HCT116 (cell line): ENCODE measurements at regions not wholly inside any gene's neighbourhood (a gene's known extent, or its start where the extent isn't known, plus 50 kb on each side); places are given as distances from the start of the nearest gene placed in this dataset.

ENCODE experiments used
- ATAC-seq: fragments of 200-7000 bp; cut with Tn5 transposase; 2 replicates; pipeline ENCODE4 v1.9.1; 2020; ENCODE audit warnings: mild to moderate bottlenecking, moderate library complexity
- BruUV-seq: library from RNA; stranded (reverse); fragments of 400-500 nt; replicated peaks from 2 replicates; lab custom pipeline; 2021; lab: Mats Ljungman, UMichigan
- CTCF ChIA-PET: fragments of 300-600 bp; sonication (Branson Sonifier 250); formaldehyde crosslinking; loops from one replicate; lab custom pipeline; 2021; ENCODE audit warnings: antibody characterized with exemption; lab: Charles Lee
- POLR2A ChIA-PET: fragments of 300-600, 350-600 bp; sonication (Branson Sonifier 250); formaldehyde crosslinking; loops from one replicate; lab custom pipeline; 2021; ENCODE audit warnings: antibody characterized with exemption; lab: Charles Lee
- RAD21 ChIA-PET, 2 experiments: fragments of 300-600 bp; sonication (Branson Sonifier 250); formaldehyde crosslinking; loops; one replicate each; lab custom pipeline; 2023; ENCODE audit warnings: low total read pairs in 2 of 2; ENCODE audit not compliant: uncharacterized antibody in 2 of 2, unreplicated experiment in 2 of 2, low non-redundant PET in 1 of 2; lab: Charles Lee
- DNase-seq: peaks from one replicate; pipeline ENCODE4 v3.0.0-alpha.2; 2010; ENCODE audit warnings: low read depth, low spot score
- H2AFZ ChIP-seq: fragments of 200-600 bp; shearing (Covaris generic), sonication (generic); 2 replicates; pipeline ENCODE4 v1.6.1; 2017; ENCODE audit warnings: low read depth, mixed run types, mixed read lengths, antibody characterized with exemption, low read length; ENCODE audit not compliant: poor library complexity, severe bottlenecking
- H3K27ac ChIP-seq: 2 replicates; pipeline ENCODE4 v1.5.1; 2012; ENCODE audit warnings: low read depth, low read length
- H3K27me3 ChIP-seq: fragments of 200-600 bp; sonication (generic); 2 replicates; pipeline ENCODE4 v1.6.1; 2016; ENCODE audit warnings: mixed run types, low read length, mixed read lengths; ENCODE audit not compliant: insufficient read depth
- H3K36me3 ChIP-seq, 2 experiments: fragments of 200-500 bp in 1 of 2; fragments of 200-600 bp in 1 of 2; sonication (Bioruptor generic) in 1 of 2; sonication (generic) in 1 of 2; 2 replicates each; pipeline versions ENCODE4 v1.5.1 to v1.6.1; 2014 to 2016; ENCODE audit warnings: low read length in 2 of 2, inconsistent platforms in 1 of 2, mixed read lengths in 1 of 2, mixed run types in 1 of 2; ENCODE audit not compliant: insufficient read depth in 2 of 2, control insufficient read depth in 1 of 2
- H3K4me1 ChIP-seq, 2 experiments: fragments of 200-600 bp in 1 of 2; sonication (generic) in 1 of 2; 2 replicates each; pipeline versions ENCODE4 v1.5.1 to v1.6.1; 2012 to 2017; ENCODE audit warnings: low read length in 2 of 2, inconsistent platforms in 1 of 2, mild to moderate bottlenecking in 1 of 2, mixed read lengths in 1 of 2, mixed run types in 1 of 2, moderate library complexity in 1 of 2; ENCODE audit not compliant: insufficient read depth in 2 of 2, control insufficient read depth in 1 of 2
- H3K4me2 ChIP-seq: fragments of 200-600 bp; sonication (generic); 2 replicates; pipeline ENCODE4 v1.6.1; 2017; ENCODE audit warnings: mixed run types, low read length, mixed read lengths
- H3K4me3 ChIP-seq, 2 experiments: fragments of 200-600 bp in 1 of 2; sonication (generic) in 1 of 2; replicated peaks in 1 of 2; 2 replicates each; pipeline ENCODE4 v1.5.1; 2011 to 2016; ENCODE audit warnings: low read length in 2 of 2, control low read depth in 1 of 2, low read depth in 1 of 2, mild to moderate bottlenecking in 1 of 2, mixed read lengths in 1 of 2, mixed run types in 1 of 2
- H3K79me2 ChIP-seq: fragments of 200-600 bp; sonication (generic); 2 replicates; pipeline ENCODE4 v1.6.1; 2017; ENCODE audit warnings: mild to moderate bottlenecking, mixed run types, low read length, moderate library complexity, mixed read lengths; ENCODE audit not compliant: insufficient read depth
- H3K9ac ChIP-seq: fragments of 200-600 bp; sonication (generic); 2 replicates; pipeline ENCODE4 v1.6.1; 2016; ENCODE audit warnings: low read length, mixed read lengths
- H3K9me2 ChIP-seq: fragments of 200-600 bp; sonication (generic), shearing (Covaris generic); 2 replicates; pipeline ENCODE4 v1.6.1; 2017; ENCODE audit warnings: mixed run types, mild to moderate bottlenecking, moderate library complexity; ENCODE audit not compliant: insufficient read depth
- H3K9me3 ChIP-seq, 2 experiments: fragments of 200-500 bp in 1 of 2; fragments of 200-600 bp in 1 of 2; sonication (Bioruptor generic) in 1 of 2; sonication (generic) in 1 of 2; 2 replicates each; pipeline ENCODE4 v1.6.1; 2014 to 2017; ENCODE audit warnings: low read length in 2 of 2, mixed read lengths in 2 of 2, inconsistent platforms in 1 of 2, low read depth in 1 of 2, mild to moderate bottlenecking in 1 of 2, mixed run types in 1 of 2, moderate library complexity in 1 of 2; ENCODE audit not compliant: control insufficient read depth in 1 of 2, insufficient read depth in 1 of 2
- H4K20me1 ChIP-seq: fragments of 200-600 bp; sonication (generic), shearing (Covaris generic); 2 replicates; pipeline ENCODE4 v1.6.1; 2017; ENCODE audit warnings: mixed run types, mild to moderate bottlenecking, moderate library complexity; ENCODE audit not compliant: insufficient read depth
- CEBPB ChIP-seq: IDR thresholded peaks from 2 replicates; pipeline ENCODE4 v1.6.1; 2012; ENCODE audit warnings: low read depth
- EGR1 ChIP-seq: IDR thresholded peaks from 2 replicates; pipeline ENCODE4 v1.6.1; 2012; ENCODE audit warnings: low read depth
- ELF1 ChIP-seq: IDR thresholded peaks from 2 replicates; pipeline ENCODE4 v1.6.1; 2012; ENCODE audit warnings: low read depth, borderline replicate concordance
- FOSL1 ChIP-seq: IDR thresholded peaks from 2 replicates; pipeline ENCODE4 v1.6.1; 2012; ENCODE audit warnings: low read depth
- POLR2A ChIP-seq: IDR thresholded peaks from 2 replicates; pipeline ENCODE4 v1.7.0; 2011; ENCODE audit warnings: borderline replicate concordance; ENCODE audit not compliant: insufficient read depth, insufficient read length; ENCODE audit errors: extremely low read depth
- RAD21 ChIP-seq: IDR thresholded peaks from 2 replicates; pipeline ENCODE4 v1.6.1; 2012; ENCODE audit warnings: low read depth, mild to moderate bottlenecking
- SP1 ChIP-seq: IDR thresholded peaks from 2 replicates; pipeline ENCODE4 v1.6.1; 2012; ENCODE audit warnings: low read depth
- ZFX ChIP-seq: fragments of 450-650 bp; IDR thresholded peaks from 2 replicates; pipeline ENCODE4 v1.6.1; 2017
- intact Hi-C: fragments of 100-400 bp; cut with micrococcal nuclease; formaldehyde crosslinking; loops from 2 replicates; pipeline ENCODE4 v1.10.0; 2022
- TF ChIP-seq, protein P1 (sequence below): IDR thresholded peaks from 2 replicates; pipeline ENCODE4 v1.6.1; 2012; ENCODE audit warnings: low read depth
- TF ChIP-seq, protein P2 (sequence below): IDR thresholded peaks from 2 replicates; pipeline ENCODE4 v1.6.1; 2011; ENCODE audit warnings: mild to moderate bottlenecking, low read length, moderate library complexity; ENCODE audit not compliant: insufficient replicate concordance; ENCODE audit errors: extremely low read depth

DNA sequence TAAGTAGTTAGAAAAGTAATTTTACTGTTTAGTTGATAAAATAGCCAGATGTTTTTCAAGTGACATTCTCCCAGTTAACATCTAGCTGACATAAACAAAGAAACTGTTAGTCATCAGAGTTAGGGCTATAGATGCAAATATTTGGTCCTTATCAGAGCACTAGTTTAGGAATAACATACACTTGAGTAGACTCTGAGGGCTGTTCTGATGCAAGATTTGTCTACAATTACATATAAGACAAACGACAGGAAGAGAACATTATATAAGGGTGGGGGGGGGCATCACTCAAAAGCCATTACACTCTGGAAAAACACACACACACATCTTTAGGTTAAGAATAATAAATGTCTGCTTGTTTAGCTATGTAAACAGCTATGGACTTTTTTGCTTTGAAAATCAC is 554.4 kb upstream of the LRRTM1 start (continued):
- TF ChIP-seq, protein P1, sequence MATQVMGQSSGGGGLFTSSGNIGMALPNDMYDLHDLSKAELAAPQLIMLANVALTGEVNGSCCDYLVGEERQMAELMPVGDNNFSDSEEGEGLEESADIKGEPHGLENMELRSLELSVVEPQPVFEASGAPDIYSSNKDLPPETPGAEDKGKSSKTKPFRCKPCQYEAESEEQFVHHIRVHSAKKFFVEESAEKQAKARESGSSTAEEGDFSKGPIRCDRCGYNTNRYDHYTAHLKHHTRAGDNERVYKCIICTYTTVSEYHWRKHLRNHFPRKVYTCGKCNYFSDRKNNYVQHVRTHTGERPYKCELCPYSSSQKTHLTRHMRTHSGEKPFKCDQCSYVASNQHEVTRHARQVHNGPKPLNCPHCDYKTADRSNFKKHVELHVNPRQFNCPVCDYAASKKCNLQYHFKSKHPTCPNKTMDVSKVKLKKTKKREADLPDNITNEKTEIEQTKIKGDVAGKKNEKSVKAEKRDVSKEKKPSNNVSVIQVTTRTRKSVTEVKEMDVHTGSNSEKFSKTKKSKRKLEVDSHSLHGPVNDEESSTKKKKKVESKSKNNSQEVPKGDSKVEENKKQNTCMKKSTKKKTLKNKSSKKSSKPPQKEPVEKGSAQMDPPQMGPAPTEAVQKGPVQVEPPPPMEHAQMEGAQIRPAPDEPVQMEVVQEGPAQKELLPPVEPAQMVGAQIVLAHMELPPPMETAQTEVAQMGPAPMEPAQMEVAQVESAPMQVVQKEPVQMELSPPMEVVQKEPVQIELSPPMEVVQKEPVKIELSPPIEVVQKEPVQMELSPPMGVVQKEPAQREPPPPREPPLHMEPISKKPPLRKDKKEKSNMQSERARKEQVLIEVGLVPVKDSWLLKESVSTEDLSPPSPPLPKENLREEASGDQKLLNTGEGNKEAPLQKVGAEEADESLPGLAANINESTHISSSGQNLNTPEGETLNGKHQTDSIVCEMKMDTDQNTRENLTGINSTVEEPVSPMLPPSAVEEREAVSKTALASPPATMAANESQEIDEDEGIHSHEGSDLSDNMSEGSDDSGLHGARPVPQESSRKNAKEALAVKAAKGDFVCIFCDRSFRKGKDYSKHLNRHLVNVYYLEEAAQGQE = no peak
- TF ChIP-seq FOSL1 = no peak
- no peak for TF ChIP-seq ZFX
- TF ChIP-seq POLR2A = no peak
- TF ChIP-seq, protein P2, sequence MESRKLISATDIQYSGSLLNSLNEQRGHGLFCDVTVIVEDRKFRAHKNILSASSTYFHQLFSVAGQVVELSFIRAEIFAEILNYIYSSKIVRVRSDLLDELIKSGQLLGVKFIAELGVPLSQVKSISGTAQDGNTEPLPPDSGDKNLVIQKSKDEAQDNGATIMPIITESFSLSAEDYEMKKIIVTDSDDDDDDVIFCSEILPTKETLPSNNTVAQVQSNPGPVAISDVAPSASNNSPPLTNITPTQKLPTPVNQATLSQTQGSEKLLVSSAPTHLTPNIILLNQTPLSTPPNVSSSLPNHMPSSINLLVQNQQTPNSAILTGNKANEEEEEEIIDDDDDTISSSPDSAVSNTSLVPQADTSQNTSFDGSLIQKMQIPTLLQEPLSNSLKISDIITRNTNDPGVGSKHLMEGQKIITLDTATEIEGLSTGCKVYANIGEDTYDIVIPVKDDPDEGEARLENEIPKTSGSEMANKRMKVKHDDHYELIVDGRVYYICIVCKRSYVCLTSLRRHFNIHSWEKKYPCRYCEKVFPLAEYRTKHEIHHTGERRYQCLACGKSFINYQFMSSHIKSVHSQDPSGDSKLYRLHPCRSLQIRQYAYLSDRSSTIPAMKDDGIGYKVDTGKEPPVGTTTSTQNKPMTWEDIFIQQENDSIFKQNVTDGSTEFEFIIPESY = no peak
- TF ChIP-seq SP1 = no peak

DNA sequence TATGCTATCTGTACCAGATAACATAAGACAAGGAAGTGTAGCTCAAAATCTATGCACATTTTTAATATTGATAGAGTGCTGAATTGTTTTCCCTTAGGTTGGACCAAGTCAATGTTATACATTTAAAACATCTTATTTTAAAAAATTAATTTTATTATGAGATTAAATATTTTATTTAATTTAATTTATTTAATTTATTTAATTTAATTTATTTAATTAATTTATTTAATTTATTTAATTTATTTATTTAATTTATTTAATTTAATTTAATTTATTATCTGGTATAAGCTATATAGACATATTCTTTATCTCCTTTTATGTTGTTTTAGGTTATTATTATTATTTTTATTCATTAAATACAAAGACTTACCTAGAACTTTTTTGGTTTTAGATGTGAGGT is 551.7 kb upstream of the LRRTM1 start:
- ATAC-seq (no peak), DNase-seq (no peak)
- Histone ChIP-seq H3K9me2 (no peaks in the 10 kb centered on the region), H3K79me2 (no peaks in the 10 kb centered on the region), H3K9me3 (no peaks in the 10 kb centered on the region), H3K27me3 (no peaks in the 10 kb centered on the region), H3K4me3 (no peak overlapping the region), H3K27ac (no peak overlapping the region), H3K4me1 (no peaks in the 10 kb centered on the region), H2AFZ (no peak overlapping the region), H3K4me2 (no peak overlapping the region), H4K20me1 (no peaks in the 10 kb centered on the region), H3K9ac (no peak overlapping the region), H3K36me3 (no peaks in the 10 kb centered on the region)
- ChIA-PET RAD21 (no interaction called here), CTCF (no interaction called here), POLR2A (no interaction called here)
- no TSS peak for BruUV-seq
- intact Hi-C loops = no loop called here
- TF ChIP-seq ZFX = no peak
- TF ChIP-seq, protein P2 = no peak
- TF ChIP-seq CEBPB = no peak
- no peak for TF ChIP-seq ELF1
- no peak for TF ChIP-seq SP1
- TF ChIP-seq EGR1 = no peak
- TF ChIP-seq, protein P1 = no peak
- TF ChIP-seq RAD21 = no peak
